ENCODE measurements at regions not wholly inside any gene's neighbourhood (a gene's known extent, or its start where the extent isn't known, plus 50 kb on each side); places are given as distances from the start of the nearest gene placed in this dataset.

- no peak for TF ChIP-seq EZH2 (IDR thresholded peaks at IDR 0.05; ENCODE audit: insufficient read depth, poor library complexity, severe bottlenecking)
- no peak for TF ChIP-seq EZH2phosphoT487 (IDR thresholded peaks at IDR 0.05; ENCODE audit: insufficient read depth, low read depth)
Measured at GRCh38 chr5:170439223-170439943, 50.2 kb upstream of the KCNMB1 start.

All from GM23248 (cell line).